ENCODE measurements at regions not wholly inside any gene's neighbourhood (a gene's known extent, or its start where the extent isn't known, plus 50 kb on each side); places are given as distances from the start of the nearest gene placed in this dataset.

- Histone ChIP-seq H3K4me1 (ENCODE audit: insufficient read depth, low read length) (no peaks in the 10 kb centered on the region), H3K9me2 (replicated peaks; ENCODE audit: low read length) (no peaks in the 10 kb centered on the region), H3K9me3 (ENCODE audit: low read length) (no peaks in the 10 kb centered on the region), H3K4me2 (ENCODE audit: low read length) (no peak overlapping the region), H2AFZ (ENCODE audit: low read length) (no peak overlapping the region), H3K9ac (ENCODE audit: low read length) (no peak overlapping the region), H3K27ac (ENCODE audit: low read length) (no peak overlapping the region), H3K27me3 (ENCODE audit: low read length) (peaks cover 24% of the 10 kb centered on the region; the same call in 1 of the 2 replicates), H3F3A (ENCODE audit: low read length, unreplicated experiment) (no peaks in the 10 kb centered on the region), H3K4me3 (ENCODE audit: low read length) (no peak overlapping the region), H4K20me1 (ENCODE audit: low read length) (no peaks in the 10 kb centered on the region), H3K36me3 (ENCODE audit: low read depth, low read length) (no peaks in the 10 kb centered on the region; the same call in 1 of the 2 replicates), H3K79me2 (ENCODE audit: low read length) (no peaks in the 10 kb centered on the region)
- BruUV-seq (replicated peaks), result no TSS peak
- TF ChIP-seq EZH2 (IDR thresholded peaks at IDR 0.05; ENCODE audit: low read length, unreplicated experiment), result no peak
- POLR2A ChIA-PET (ENCODE audit: unreplicated experiment), result no interaction called here
- ATAC-seq (no peak), DNase-seq (no peak)
- intact Hi-C loops (cut with micrococcal nuclease), result no loop called here
- CTCF ChIA-PET, result no interaction called here
Measured at GRCh38 chr2:129881786-129882396, 97.6 kb upstream of the RAB6C start.

- H3K27ac ChIP-seq (ENCODE audit: low read length), result no peak overlapping the region
- H3F3A ChIP-seq (ENCODE audit: low read length, unreplicated experiment), result no peaks in the 10 kb centered on the region
- H3K27me3 ChIP-seq (ENCODE audit: low read length), result peaks cover 20% of the 10 kb centered on the region; the same call in 1 of the 2 replicates
- ChIA-PET CTCF (no interaction called here), POLR2A (ENCODE audit: unreplicated experiment) (no interaction called here)
- no peak overlapping the region for H3K4me3 ChIP-seq (ENCODE audit: low read length)
- no peaks in the 10 kb centered on the region for H3K9me3 ChIP-seq (ENCODE audit: low read length)
- H3K4me2 ChIP-seq (ENCODE audit: low read length), result no peak overlapping the region
- BruUV-seq (replicated peaks), result no TSS peak
- H4K20me1 ChIP-seq (ENCODE audit: low read length), result no peaks in the 10 kb centered on the region
- DNase-seq, result no peak
- no peaks in the 10 kb centered on the region for H3K9me2 ChIP-seq (replicated peaks; ENCODE audit: low read length)
- H3K79me2 ChIP-seq (ENCODE audit: low read length), result no peaks in the 10 kb centered on the region
- no peak overlapping the region for H2AFZ ChIP-seq (ENCODE audit: low read length)
- H3K4me1 ChIP-seq (ENCODE audit: insufficient read depth, low read length), result no peaks in the 10 kb centered on the region
- TF ChIP-seq EZH2 (IDR thresholded peaks at IDR 0.05; ENCODE audit: low read length, unreplicated experiment), result no peak
- no peak for TF ChIP-seq EZH2phosphoT487 (IDR thresholded peaks at IDR 0.05; ENCODE audit: borderline replicate concordance, low read length)
- TF ChIP-seq CTCF (conservative IDR thresholded peaks at IDR 0.05; ENCODE audit: low read depth, low read length), result no peak
- H3K9ac ChIP-seq (ENCODE audit: low read length), result no peak overlapping the region
- ATAC-seq, result no peak
- intact Hi-C loops (cut with micrococcal nuclease), result no loop called here
- H3K36me3 ChIP-seq (ENCODE audit: low read depth, low read length), result no peaks in the 10 kb centered on the region; the same call in 1 of the 2 replicates
Measured at GRCh38 chr2:129882476-129882875, 97.0 kb upstream of the RAB6C start.

GRCh38 chr2:129883121-129883520, 96.3 kb upstream of the RAB6C start:
- intact Hi-C loops (cut with micrococcal nuclease), result no loop called here
- no peaks in the 10 kb centered on the region for H3K79me2 ChIP-seq (ENCODE audit: low read length)
- H3K9me3 ChIP-seq (ENCODE audit: low read length), result no peaks in the 10 kb centered on the region
- ChIA-PET CTCF (no interaction called here), POLR2A (ENCODE audit: unreplicated experiment) (no interaction called here)
- H3K9me2 ChIP-seq (replicated peaks; ENCODE audit: low read length), result no peaks in the 10 kb centered on the region
- no peak for DNase-seq
- no peaks in the 10 kb centered on the region; the same call in 1 of the 2 replicates for H3K36me3 ChIP-seq (ENCODE audit: low read depth, low read length)
- TF ChIP-seq EZH2phosphoT487 (IDR thresholded peaks at IDR 0.05; ENCODE audit: borderline replicate concordance, low read length), result no peak
- no peak for TF ChIP-seq CTCF (conservative IDR thresholded peaks at IDR 0.05; ENCODE audit: low read depth, low read length)
- no peak for TF ChIP-seq EZH2 (IDR thresholded peaks at IDR 0.05; ENCODE audit: low read length, unreplicated experiment)
- H3K4me1 ChIP-seq (ENCODE audit: insufficient read depth, low read length), result no peaks in the 10 kb centered on the region
- H3F3A ChIP-seq (ENCODE audit: low read length, unreplicated experiment), result no peaks in the 10 kb centered on the region
- H4K20me1 ChIP-seq (ENCODE audit: low read length), result no peaks in the 10 kb centered on the region
- ATAC-seq, result no peak
- no peak overlapping the region for H3K9ac ChIP-seq (ENCODE audit: low read length)
- no peak overlapping the region for H3K27ac ChIP-seq (ENCODE audit: low read length)
- no TSS peak for BruUV-seq (replicated peaks)
- no peak overlapping the region for H3K4me2 ChIP-seq (ENCODE audit: low read length)
- peaks cover 20% of the 10 kb centered on the region; the same call in 1 of the 2 replicates for H3K27me3 ChIP-seq (ENCODE audit: low read length)
- no peak overlapping the region for H3K4me3 ChIP-seq (ENCODE audit: low read length)
- H2AFZ ChIP-seq (ENCODE audit: low read length), result no peak overlapping the region
